NB4 (cell line): ENCODE measurements at regions not wholly inside any gene's neighbourhood (a gene's known extent, or its start where the extent isn't known, plus 50 kb on each side); places are given as distances from the start of the nearest gene placed in this dataset.

Experiments used
- MYC ChIP-seq: IDR thresholded peaks from 2 replicates; pipeline ENCODE4 v1.6.1; 2011; ENCODE audit warnings: low read depth, low read length
- POLR2A ChIP-seq: IDR thresholded peaks from 2 replicates; pipeline ENCODE4 v1.6.1; 2011; ENCODE audit warnings: mild to moderate bottlenecking; ENCODE audit not compliant: insufficient read length; ENCODE audit errors: extremely low read depth
- TF ChIP-seq, protein P1 (sequence below): IDR thresholded peaks from one replicate; pipeline ENCODE4 v1.5.1; 2012; ENCODE audit warnings: low read depth, low read length
- TF ChIP-seq, protein P2 (sequence below): IDR thresholded peaks from 2 replicates; pipeline ENCODE4 v1.6.1; 2011; ENCODE audit warnings: low read depth, low read length

DNA sequence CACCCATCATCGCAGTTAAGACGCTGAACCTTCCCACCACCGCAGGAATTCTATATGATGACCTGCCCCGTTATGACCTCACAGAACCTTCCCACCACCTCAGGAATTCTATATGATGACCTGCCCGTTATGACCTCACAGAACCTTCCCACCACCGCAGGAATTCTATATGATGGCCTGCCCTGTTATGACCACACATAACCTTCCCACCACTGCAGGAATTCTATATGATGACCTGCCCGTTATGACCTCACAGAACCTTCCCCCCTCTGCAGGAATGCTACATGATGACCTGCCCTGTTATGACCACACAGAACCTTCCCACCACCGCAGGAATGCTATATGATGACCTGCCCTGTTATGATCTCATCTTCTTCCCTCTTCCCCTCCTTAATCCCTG is 64.3 kb downstream of the IRX1 start:
- TF ChIP-seq, protein P1, sequence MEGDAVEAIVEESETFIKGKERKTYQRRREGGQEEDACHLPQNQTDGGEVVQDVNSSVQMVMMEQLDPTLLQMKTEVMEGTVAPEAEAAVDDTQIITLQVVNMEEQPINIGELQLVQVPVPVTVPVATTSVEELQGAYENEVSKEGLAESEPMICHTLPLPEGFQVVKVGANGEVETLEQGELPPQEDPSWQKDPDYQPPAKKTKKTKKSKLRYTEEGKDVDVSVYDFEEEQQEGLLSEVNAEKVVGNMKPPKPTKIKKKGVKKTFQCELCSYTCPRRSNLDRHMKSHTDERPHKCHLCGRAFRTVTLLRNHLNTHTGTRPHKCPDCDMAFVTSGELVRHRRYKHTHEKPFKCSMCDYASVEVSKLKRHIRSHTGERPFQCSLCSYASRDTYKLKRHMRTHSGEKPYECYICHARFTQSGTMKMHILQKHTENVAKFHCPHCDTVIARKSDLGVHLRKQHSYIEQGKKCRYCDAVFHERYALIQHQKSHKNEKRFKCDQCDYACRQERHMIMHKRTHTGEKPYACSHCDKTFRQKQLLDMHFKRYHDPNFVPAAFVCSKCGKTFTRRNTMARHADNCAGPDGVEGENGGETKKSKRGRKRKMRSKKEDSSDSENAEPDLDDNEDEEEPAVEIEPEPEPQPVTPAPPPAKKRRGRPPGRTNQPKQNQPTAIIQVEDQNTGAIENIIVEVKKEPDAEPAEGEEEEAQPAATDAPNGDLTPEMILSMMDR = no peak
- TF ChIP-seq, protein P2, sequence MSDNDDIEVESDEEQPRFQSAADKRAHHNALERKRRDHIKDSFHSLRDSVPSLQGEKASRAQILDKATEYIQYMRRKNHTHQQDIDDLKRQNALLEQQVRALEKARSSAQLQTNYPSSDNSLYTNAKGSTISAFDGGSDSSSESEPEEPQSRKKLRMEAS = no peak
- no peak for TF ChIP-seq POLR2A
- TF ChIP-seq MYC = no peak
